Esophagus muscularis mucosa (tissue), 4 donors: ENCODE measurements at regions not wholly inside any gene's neighbourhood (a gene's known extent, or its start where the extent isn't known, plus 50 kb on each side); places are given as distances from the start of the nearest gene placed in this dataset.

ENCODE experiments used
- DNase-seq: peaks from one replicate; pipeline ENCODE4 v3.0.0-alpha.2; 2017; ENCODE audit errors: extremely low spot score
- H3K27ac ChIP-seq, 4 donors: fragments of 200-600 bp; sonication (generic); replicated peaks in 1 of 4; 1 replicate in 3 of 4; 2 replicates in 1 of 4; pipeline ENCODE4 v1.5.1; 2016 to 2019; ENCODE audit warnings: mild to moderate bottlenecking in 1 of 4
- H3K27me3 ChIP-seq, 4 donors: fragments of 200-600 bp; sonication (generic); one replicate each; pipeline versions ENCODE4 v1.5.1 to v1.6.0; 2016 to 2019
- H3K36me3 ChIP-seq, 4 donors: fragments of 200-600 bp; sonication (generic); one replicate each; pipeline ENCODE4 v1.5.1; 2016 to 2019
- H3K4me1 ChIP-seq, 4 donors: fragments of 200-600 bp; sonication (generic); one replicate each; pipeline ENCODE4 v1.5.1; 2016 to 2019
- H3K4me3 ChIP-seq, 4 donors: fragments of 200-600 bp; sonication (generic); 1 replicate in 2 of 4; 2 replicates in 2 of 4; pipeline ENCODE4 v1.5.1; 2016 to 2019; ENCODE audit warnings: mild to moderate bottlenecking in 4 of 4, moderate library complexity in 1 of 4
- H3K9me3 ChIP-seq, 4 donors: fragments of 200-600 bp; sonication (generic); 1 replicate in 3 of 4; 2 replicates in 1 of 4; pipeline ENCODE4 v1.5.1; 2016 to 2019
- CTCF ChIP-seq, 3 experiments: fragments of 200-600 bp in 2 of 3; fragments of 450-650 bp in 1 of 3; sonication (generic) in 2 of 3; IDR thresholded peaks; one replicate each; pipeline ENCODE4 v1.5.1; 2017 to 2019; ENCODE audit warnings: antibody characterized with exemption in 3 of 3, mild to moderate bottlenecking in 2 of 3, moderate library complexity in 1 of 3
- EP300 ChIP-seq: sonication (generic); formaldehyde crosslinking; IDR thresholded peaks from one replicate; pipeline ENCODE4 v1.6.1; 2017; ENCODE audit warnings: antibody characterized with exemption
- POLR2A ChIP-seq: fragments of 450-650 bp; IDR thresholded peaks from one replicate; pipeline ENCODE4 v1.6.1; 2017; ENCODE audit warnings: antibody characterized with exemption, moderate library complexity, mild to moderate bottlenecking, low read depth
- POLR2AphosphoS5 ChIP-seq, 2 donors: sonication (generic); formaldehyde crosslinking; IDR thresholded peaks; one replicate each; pipeline ENCODE4 v1.6.1; 2017; ENCODE audit warnings: antibody characterized with exemption in 2 of 2
- WGBS: methylation state at CpG from one replicate; pipeline ENCODE4 v1.1.5; 2018; 5-methylcytosine and 5-hydroxymethylcytosine counted together
- intact Hi-C: fragments of 100-400 bp; cut with DNase I; formaldehyde crosslinking; loops from one replicate; pipeline ENCODE4 v1.15.1; 2023

GRCh38 chr15:39226169-39226937 is 354.5 kb upstream of the THBS1 start:
- no peaks in the 10 kb centered on the region for H3K9me3 ChIP-seq
- H3K27ac ChIP-seq = no peak overlapping the region
- H3K36me3 ChIP-seq = no peaks in the 10 kb centered on the region
- TF ChIP-seq EP300 = no peak
- no peak for TF ChIP-seq POLR2A
- TF ChIP-seq CTCF (IDR thresholded peaks at IDR 0.05) = no peak
- no peak for TF ChIP-seq POLR2AphosphoS5 (IDR thresholded peaks at IDR 0.05)
- intact Hi-C loops = no loop called here
- 86% methylated on average over 2 of the region's 2 CpGs for WGBS
- no peaks in the 10 kb centered on the region for H3K27me3 ChIP-seq
- peaks cover 0 to 17% (median 16%) of the 10 kb centered on the region in 4 donors for H3K4me1 ChIP-seq
- DNase-seq = no peak
- H3K4me3 ChIP-seq = no peak overlapping the region

GRCh38 chr15:39227001-39227400 is 353.9 kb upstream of the THBS1 start:
- no peaks in the 10 kb centered on the region for H3K9me3 ChIP-seq
- intact Hi-C loops = no loop called here
- no peaks in the 10 kb centered on the region for H3K36me3 ChIP-seq
- no peak for DNase-seq
- no peak for TF ChIP-seq POLR2AphosphoS5 (IDR thresholded peaks at IDR 0.05)
- TF ChIP-seq EP300 = no peak
- no peak for TF ChIP-seq CTCF (IDR thresholded peaks at IDR 0.05)
- WGBS = 89% methylated on average over 1 of the region's 1 CpG
- peaks cover 0 to 24% (median 18%) of the 10 kb centered on the region in 4 donors for H3K4me1 ChIP-seq
- no peak overlapping the region for H3K4me3 ChIP-seq
- no peak overlapping the region for H3K27ac ChIP-seq
- no peaks in the 10 kb centered on the region for H3K27me3 ChIP-seq

GRCh38 chr15:39228889-39229288 is 352.0 kb upstream of the THBS1 start:
- no peaks in the 10 kb centered on the region for H3K9me3 ChIP-seq
- H3K36me3 ChIP-seq = no peaks in the 10 kb centered on the region
- intact Hi-C loops = no loop called here
- WGBS = 97% methylated on average over 1 of the region's 1 CpG
- no peaks in the 10 kb centered on the region for H3K27me3 ChIP-seq
- TF ChIP-seq POLR2A (no peak), CTCF (IDR thresholded peaks at IDR 0.05) (no peak), EP300 (no peak), POLR2AphosphoS5 (IDR thresholded peaks at IDR 0.05) (no peak)
- no peak overlapping the region for H3K4me3 ChIP-seq
- H3K4me1 ChIP-seq = peaks cover 0 to 30% (median 21%) of the 10 kb centered on the region in 4 donors
- H3K27ac ChIP-seq = no peak overlapping the region
- no peak for DNase-seq

- H3K4me3 ChIP-seq = no peak overlapping the region
- H3K27me3 ChIP-seq = no peaks in the 10 kb centered on the region
- H3K36me3 ChIP-seq = no peaks in the 10 kb centered on the region
- 36% methylated on average over 8 of the region's 8 CpGs for WGBS
- peak overlapping the region in 3 of 4 donors; percentile 29 to 47 (median 39) for H3K27ac ChIP-seq
- no peak for TF ChIP-seq POLR2A
- TF ChIP-seq POLR2AphosphoS5 (IDR thresholded peaks at IDR 0.05) = peak in 1 of 2 donors; percentile 16
- H3K9me3 ChIP-seq = no peaks in the 10 kb centered on the region
- intact Hi-C loops = no loop called here
- no peak for DNase-seq
- H3K4me1 ChIP-seq = peaks cover 0 to 30% (median 21%) of the 10 kb centered on the region in 4 donors
Observed at GRCh38 chr15:39230205-39230907, 350.5 kb upstream of the THBS1 start.

- TF ChIP-seq POLR2A (no peak), POLR2AphosphoS5 (IDR thresholded peaks at IDR 0.05) (no peak)
- 89% methylated on average over 1 of the region's 1 CpG for WGBS
- Histone ChIP-seq H3K27ac (peak overlapping the region in 1 of 4 donors; percentile 29), H3K9me3 (no peaks in the 10 kb centered on the region), H3K27me3 (no peaks in the 10 kb centered on the region), H3K4me1 (peaks cover 0 to 30% (median 21%) of the 10 kb centered on the region in 4 donors), H3K4me3 (no peak overlapping the region), H3K36me3 (no peaks in the 10 kb centered on the region)
- no peak for DNase-seq
- intact Hi-C loops = no loop called here
Observed at GRCh38 chr15:39230908-39231285, 350.0 kb upstream of the THBS1 start.
